ENCODE measurements at regions not wholly inside any gene's neighbourhood (a gene's known extent, or its start where the extent isn't known, plus 50 kb on each side); places are given as distances from the start of the nearest gene placed in this dataset.

DNA sequence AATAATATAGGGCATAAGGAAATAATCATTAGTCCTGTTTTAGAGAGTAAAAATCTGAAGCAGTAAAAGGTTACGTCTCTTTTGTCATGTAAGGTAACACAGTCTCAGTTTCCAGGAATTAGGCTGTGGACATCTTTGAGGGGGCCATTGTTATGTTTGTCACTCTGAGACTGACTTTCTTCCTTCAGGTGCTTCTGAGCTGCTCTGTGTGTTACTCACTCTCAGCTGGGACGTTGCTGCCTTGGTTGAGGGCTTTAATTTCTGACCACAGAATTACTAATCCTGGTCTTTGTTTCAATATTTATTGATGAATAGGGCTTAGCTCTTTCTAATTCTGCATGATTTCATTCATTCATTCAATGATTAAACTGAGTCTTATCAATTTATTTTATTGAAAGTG, 55.9 kb upstream of the SLC38A11 start:
- TF ChIP-seq, protein P1, sequence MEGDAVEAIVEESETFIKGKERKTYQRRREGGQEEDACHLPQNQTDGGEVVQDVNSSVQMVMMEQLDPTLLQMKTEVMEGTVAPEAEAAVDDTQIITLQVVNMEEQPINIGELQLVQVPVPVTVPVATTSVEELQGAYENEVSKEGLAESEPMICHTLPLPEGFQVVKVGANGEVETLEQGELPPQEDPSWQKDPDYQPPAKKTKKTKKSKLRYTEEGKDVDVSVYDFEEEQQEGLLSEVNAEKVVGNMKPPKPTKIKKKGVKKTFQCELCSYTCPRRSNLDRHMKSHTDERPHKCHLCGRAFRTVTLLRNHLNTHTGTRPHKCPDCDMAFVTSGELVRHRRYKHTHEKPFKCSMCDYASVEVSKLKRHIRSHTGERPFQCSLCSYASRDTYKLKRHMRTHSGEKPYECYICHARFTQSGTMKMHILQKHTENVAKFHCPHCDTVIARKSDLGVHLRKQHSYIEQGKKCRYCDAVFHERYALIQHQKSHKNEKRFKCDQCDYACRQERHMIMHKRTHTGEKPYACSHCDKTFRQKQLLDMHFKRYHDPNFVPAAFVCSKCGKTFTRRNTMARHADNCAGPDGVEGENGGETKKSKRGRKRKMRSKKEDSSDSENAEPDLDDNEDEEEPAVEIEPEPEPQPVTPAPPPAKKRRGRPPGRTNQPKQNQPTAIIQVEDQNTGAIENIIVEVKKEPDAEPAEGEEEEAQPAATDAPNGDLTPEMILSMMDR (IDR thresholded peaks at IDR 0.05), result no peak
- TF ChIP-seq POLR2A (IDR thresholded peaks at IDR 0.05), result no peak
